ENCODE measurements at regions not wholly inside any gene's neighbourhood (a gene's known extent, or its start where the extent isn't known, plus 50 kb on each side); places are given as distances from the start of the nearest gene placed in this dataset.
A peak's percentile ranks its signal among the peaks of the same experiment; 100 is the strongest.
"Not testable (repeated sequence)": the region's sequence is repeated elsewhere in the genome, so short reads cannot be mapped to it uniquely, and the experiment has no call there.

DNA sequence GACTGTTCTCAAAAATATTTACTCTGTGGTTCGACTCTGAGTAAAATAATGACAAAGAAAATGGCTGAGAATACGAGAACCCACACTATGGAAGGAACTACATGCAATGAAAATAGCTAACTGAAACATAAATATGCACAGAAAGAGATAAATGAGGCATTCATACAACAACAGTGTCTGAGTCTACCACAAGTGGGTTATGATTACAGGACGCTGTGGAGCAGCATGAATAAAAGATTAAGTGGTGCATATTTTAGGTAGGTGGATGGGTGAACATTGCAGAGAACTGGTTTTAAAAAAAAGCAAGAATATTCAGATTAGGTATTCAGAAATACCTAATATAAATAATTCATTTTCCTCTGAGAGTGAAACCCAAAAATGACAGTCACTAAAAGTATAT lies 93.9 kb upstream of the TRIM77 start:
- H3K4ac ChIP-seq (ENCODE audit: low read length); H2BK15ac ChIP-seq (ENCODE audit: low read length); DNase-seq (ENCODE audit: low spot score); H3K79me1 ChIP-seq (ENCODE audit: low read depth, low read length); H3K9me3 ChIP-seq (replicated peaks in 1 of 2; ENCODE audit: control insufficient read depth in 2 of 2, insufficient read depth in 1 of 2, low read depth in 1 of 2, low read length in 2 of 2); H3K36me3 ChIP-seq (replicated peaks in 1 of 2; ENCODE audit: control insufficient read depth in 2 of 2, insufficient read depth in 2 of 2, low read length in 2 of 2); H2BK5ac ChIP-seq (ENCODE audit: low read length); H3K4me3 ChIP-seq (ENCODE audit: low read length in 2 of 2); H4K91ac ChIP-seq (ENCODE audit: low read depth, low read length, poor library complexity); H3K4me1 ChIP-seq (ENCODE audit: control insufficient read depth in 2 of 2, insufficient read depth in 1 of 2, low read depth in 1 of 2, low read length in 2 of 2); H3K14ac ChIP-seq (ENCODE audit: low read length); H3K18ac ChIP-seq (ENCODE audit: low read length); H3K27me3 ChIP-seq (ENCODE audit: control insufficient read depth in 3 of 3, insufficient read depth in 3 of 3, low read depth in 1 of 3, low read length in 3 of 3); H3K4me2 ChIP-seq (ENCODE audit: insufficient read depth, low read length, poor library complexity, severe bottlenecking); H2AK5ac ChIP-seq (ENCODE audit: low read depth, low read length); H2BK12ac ChIP-seq (ENCODE audit: low read length); H4K8ac ChIP-seq (ENCODE audit: low read depth, low read length); H3K9ac ChIP-seq (ENCODE audit: low read depth, low read length, poor library complexity); H2BK120ac ChIP-seq (ENCODE audit: low read depth, low read length); H3K23ac ChIP-seq (ENCODE audit: low read depth, low read length, poor library complexity); H3K27ac ChIP-seq (replicated peaks; ENCODE audit: low read length): not testable (repeated sequence)
- WGBS, 2 donors (ENCODE audit: extremely low coverage in 2 of 2, insufficient read length in 2 of 2, insufficient replicate concordance in 1 of 2): no CpG with 5 or more reads among the region's 3 CpGs
- H2AFZ ChIP-seq (ENCODE audit: low read length): peak overlapping the region; percentile 83

DNA sequence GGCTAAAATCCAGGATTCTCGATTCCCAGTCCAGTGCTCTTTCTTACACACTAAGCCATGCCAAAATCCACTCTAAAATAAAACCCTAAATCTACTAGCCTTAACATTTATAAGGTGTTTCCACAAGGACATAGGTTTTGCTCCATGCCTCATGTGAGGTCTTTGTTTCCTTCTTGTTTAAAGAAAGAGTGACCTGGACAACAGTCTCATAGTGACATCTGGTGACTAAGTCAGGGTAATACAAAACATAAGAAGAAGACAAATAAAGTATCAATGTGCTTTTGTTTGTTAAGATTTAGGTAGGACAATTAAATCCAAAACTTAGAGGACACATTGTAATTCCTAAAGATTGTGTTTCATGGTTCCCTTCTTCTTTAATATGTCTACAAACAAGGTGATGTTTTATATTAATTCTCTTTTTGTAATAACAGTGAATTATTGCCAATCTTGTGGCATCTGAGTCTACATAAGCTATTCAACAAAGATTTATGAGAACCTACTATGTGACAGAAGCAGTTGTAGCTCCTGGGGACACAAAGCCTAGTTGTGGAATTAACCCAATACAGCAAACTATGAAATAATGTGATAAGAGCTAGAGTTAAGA lies 93.0 kb upstream of the TRIM77 start:
- not testable (repeated sequence) for H3K27ac ChIP-seq (replicated peaks; ENCODE audit: low read length); DNase-seq (ENCODE audit: low spot score); H3K14ac ChIP-seq (ENCODE audit: low read length); H3K9ac ChIP-seq (ENCODE audit: low read depth, low read length, poor library complexity); H2BK12ac ChIP-seq (ENCODE audit: low read length); H4K91ac ChIP-seq (ENCODE audit: low read depth, low read length, poor library complexity); H3K4me1 ChIP-seq (ENCODE audit: control insufficient read depth in 2 of 2, insufficient read depth in 1 of 2, low read depth in 1 of 2, low read length in 2 of 2); H3K4me3 ChIP-seq (ENCODE audit: low read length in 2 of 2); H2BK120ac ChIP-seq (ENCODE audit: low read depth, low read length); H3K4me2 ChIP-seq (ENCODE audit: insufficient read depth, low read length, poor library complexity, severe bottlenecking); H4K8ac ChIP-seq (ENCODE audit: low read depth, low read length); H3K9me3 ChIP-seq (replicated peaks in 1 of 2; ENCODE audit: control insufficient read depth in 2 of 2, insufficient read depth in 1 of 2, low read depth in 1 of 2, low read length in 2 of 2); H3K4ac ChIP-seq (ENCODE audit: low read length); H2BK15ac ChIP-seq (ENCODE audit: low read length); H3K18ac ChIP-seq (ENCODE audit: low read length); H3K27me3 ChIP-seq (ENCODE audit: control insufficient read depth in 3 of 3, insufficient read depth in 3 of 3, low read depth in 1 of 3, low read length in 3 of 3); H3K79me1 ChIP-seq (ENCODE audit: low read depth, low read length); H2BK5ac ChIP-seq (ENCODE audit: low read length); H3K36me3 ChIP-seq (replicated peaks in 1 of 2; ENCODE audit: control insufficient read depth in 2 of 2, insufficient read depth in 2 of 2, low read length in 2 of 2); H3K23ac ChIP-seq (ENCODE audit: low read depth, low read length, poor library complexity); H2AK5ac ChIP-seq (ENCODE audit: low read depth, low read length)
- no CpG with 5 or more reads among the region's 1 CpG for WGBS, 2 donors (ENCODE audit: extremely low coverage in 2 of 2, insufficient read length in 2 of 2, insufficient replicate concordance in 1 of 2)
- H2AFZ ChIP-seq (ENCODE audit: low read length): peak overlapping the region; percentile 83

DNA sequence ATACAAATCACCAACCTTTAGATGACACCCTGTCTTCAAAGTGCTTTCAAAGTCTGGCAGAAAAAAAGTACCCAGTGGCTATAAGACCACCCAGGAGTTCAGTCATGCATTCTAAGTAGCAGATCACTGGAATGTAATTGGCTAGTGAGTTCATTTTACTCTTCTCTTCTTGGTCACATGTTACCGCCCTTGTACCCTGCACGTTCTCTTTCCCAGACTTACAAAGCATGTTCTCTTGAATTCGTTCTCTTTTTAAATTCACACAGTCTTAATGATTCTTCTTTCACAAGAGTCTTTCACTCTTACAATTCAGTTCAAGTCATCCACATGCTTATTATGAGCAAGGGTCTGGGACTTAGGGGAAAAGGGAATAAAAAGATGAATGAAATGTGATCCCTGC lies 89.4 kb upstream of the TRIM77 start:
- not testable (repeated sequence) for H3K18ac ChIP-seq (ENCODE audit: low read length)

DNA sequence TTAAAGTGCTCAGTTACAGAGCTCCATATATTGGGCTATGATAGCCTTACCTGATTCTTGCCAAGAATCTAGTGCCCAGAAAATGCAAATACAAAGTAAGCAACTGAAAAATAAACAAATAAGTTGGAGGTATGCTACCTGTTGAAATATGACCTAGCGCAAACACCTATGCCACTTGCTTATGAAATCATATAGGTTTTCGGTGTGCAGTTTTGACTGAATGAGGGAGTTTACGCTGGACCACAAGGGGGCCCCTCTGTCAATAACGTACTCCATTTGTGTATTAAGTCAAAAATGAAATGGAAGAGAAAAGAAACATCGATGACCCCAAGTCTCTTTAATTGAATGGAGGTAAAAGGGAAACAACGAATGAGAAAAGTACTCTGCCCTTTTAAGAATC lies 84.9 kb upstream of the TRIM77 start:
- Histone ChIP-seq H3K9ac (ENCODE audit: low read depth, low read length, poor library complexity) (no peak overlapping the region), H3K4me2 (ENCODE audit: insufficient read depth, low read length, poor library complexity, severe bottlenecking) (no peak overlapping the region), H4K8ac (ENCODE audit: low read depth, low read length) (no peak overlapping the region), H2BK12ac (ENCODE audit: low read length) (no peak overlapping the region), H3K79me1 (ENCODE audit: low read depth, low read length) (no peaks in the 10 kb centered on the region), H2AFZ (ENCODE audit: low read length) (no peak overlapping the region), H3K27me3 (ENCODE audit: control insufficient read depth in 3 of 3, insufficient read depth in 3 of 3, low read depth in 1 of 3, low read length in 3 of 3) (no peaks in the 10 kb centered on the region), H2BK120ac (ENCODE audit: low read depth, low read length) (no peak overlapping the region), H3K4ac (ENCODE audit: low read length) (no peak overlapping the region), H3K36me3 (replicated peaks in 1 of 2; ENCODE audit: control insufficient read depth in 2 of 2, insufficient read depth in 2 of 2, low read length in 2 of 2) (no peaks in the 10 kb centered on the region), H3K18ac (ENCODE audit: low read length) (no peak overlapping the region), H2AK5ac (ENCODE audit: low read depth, low read length) (no peak overlapping the region), H3K9me3 (replicated peaks in 1 of 2; ENCODE audit: control insufficient read depth in 2 of 2, insufficient read depth in 1 of 2, low read depth in 1 of 2, low read length in 2 of 2) (no peaks in the 10 kb centered on the region), H3K27ac (replicated peaks; ENCODE audit: low read length) (no peak overlapping the region), H2BK5ac (ENCODE audit: low read length) (no peak overlapping the region), H3K23ac (ENCODE audit: low read depth, low read length, poor library complexity) (no peak overlapping the region), H4K91ac (ENCODE audit: low read depth, low read length, poor library complexity) (no peak overlapping the region), H3K4me1 (ENCODE audit: control insufficient read depth in 2 of 2, insufficient read depth in 1 of 2, low read depth in 1 of 2, low read length in 2 of 2) (peaks cover 0 to 4% of the 10 kb centered on the region in 2 donors), H2BK15ac (ENCODE audit: low read length) (no peak overlapping the region), H3K14ac (ENCODE audit: low read length) (no peak overlapping the region), H3K4me3 (ENCODE audit: low read length in 2 of 2) (no peak overlapping the region)
- no peak for DNase-seq (ENCODE audit: low spot score)
- no CpG with 5 or more reads among the region's 6 CpGs for WGBS, 2 donors (ENCODE audit: extremely low coverage in 2 of 2, insufficient read length in 2 of 2, insufficient replicate concordance in 1 of 2)

More for the DNA sequence above, 89.4 kb upstream of the TRIM77 start:
- not testable (repeated sequence) for H4K91ac ChIP-seq (ENCODE audit: low read depth, low read length, poor library complexity); H4K8ac ChIP-seq (ENCODE audit: low read depth, low read length); H3K4me3 ChIP-seq (ENCODE audit: low read length in 2 of 2); H2BK12ac ChIP-seq (ENCODE audit: low read length); H2BK15ac ChIP-seq (ENCODE audit: low read length); DNase-seq (ENCODE audit: low spot score); H3K23ac ChIP-seq (ENCODE audit: low read depth, low read length, poor library complexity); H3K4me2 ChIP-seq (ENCODE audit: insufficient read depth, low read length, poor library complexity, severe bottlenecking); H3K27me3 ChIP-seq (ENCODE audit: control insufficient read depth in 3 of 3, insufficient read depth in 3 of 3, low read depth in 1 of 3, low read length in 3 of 3); H3K4me1 ChIP-seq (ENCODE audit: control insufficient read depth in 2 of 2, insufficient read depth in 1 of 2, low read depth in 1 of 2, low read length in 2 of 2); H2BK120ac ChIP-seq (ENCODE audit: low read depth, low read length); H3K4ac ChIP-seq (ENCODE audit: low read length); H3K79me1 ChIP-seq (ENCODE audit: low read depth, low read length); H3K36me3 ChIP-seq (replicated peaks in 1 of 2; ENCODE audit: control insufficient read depth in 2 of 2, insufficient read depth in 2 of 2, low read length in 2 of 2); H3K9ac ChIP-seq (ENCODE audit: low read depth, low read length, poor library complexity); H3K27ac ChIP-seq (replicated peaks; ENCODE audit: low read length); H2AK5ac ChIP-seq (ENCODE audit: low read depth, low read length); H2BK5ac ChIP-seq (ENCODE audit: low read length); H3K9me3 ChIP-seq (replicated peaks in 1 of 2; ENCODE audit: control insufficient read depth in 2 of 2, insufficient read depth in 1 of 2, low read depth in 1 of 2, low read length in 2 of 2); H3K14ac ChIP-seq (ENCODE audit: low read length)
- no CpG with 5 or more reads among the region's 3 CpGs for WGBS, 2 donors (ENCODE audit: extremely low coverage in 2 of 2, insufficient read length in 2 of 2, insufficient replicate concordance in 1 of 2)
- H2AFZ ChIP-seq (ENCODE audit: low read length): peak overlapping the region; percentile 71

Measured in neuronal stem cell (in vitro differentiated cells).